ENCODE measurements at regions not wholly inside any gene's neighbourhood (a gene's known extent, or its start where the extent isn't known, plus 50 kb on each side); places are given as distances from the start of the nearest gene placed in this dataset.

- Histone ChIP-seq H3K27me3 (no peaks in the 10 kb centered on the region), H3K27ac (no peak overlapping the region), H3K4me1 (peaks cover 0 to 6% (median 0%) of the 10 kb centered on the region in 4 donors), H3K36me3 (no peaks in the 10 kb centered on the region), H3K4me3 (no peak overlapping the region), H3K9me3 (no peaks in the 10 kb centered on the region)
- TF ChIP-seq POLR2A (IDR thresholded peaks at IDR 0.05), result no peak
- TF ChIP-seq, protein P1, sequence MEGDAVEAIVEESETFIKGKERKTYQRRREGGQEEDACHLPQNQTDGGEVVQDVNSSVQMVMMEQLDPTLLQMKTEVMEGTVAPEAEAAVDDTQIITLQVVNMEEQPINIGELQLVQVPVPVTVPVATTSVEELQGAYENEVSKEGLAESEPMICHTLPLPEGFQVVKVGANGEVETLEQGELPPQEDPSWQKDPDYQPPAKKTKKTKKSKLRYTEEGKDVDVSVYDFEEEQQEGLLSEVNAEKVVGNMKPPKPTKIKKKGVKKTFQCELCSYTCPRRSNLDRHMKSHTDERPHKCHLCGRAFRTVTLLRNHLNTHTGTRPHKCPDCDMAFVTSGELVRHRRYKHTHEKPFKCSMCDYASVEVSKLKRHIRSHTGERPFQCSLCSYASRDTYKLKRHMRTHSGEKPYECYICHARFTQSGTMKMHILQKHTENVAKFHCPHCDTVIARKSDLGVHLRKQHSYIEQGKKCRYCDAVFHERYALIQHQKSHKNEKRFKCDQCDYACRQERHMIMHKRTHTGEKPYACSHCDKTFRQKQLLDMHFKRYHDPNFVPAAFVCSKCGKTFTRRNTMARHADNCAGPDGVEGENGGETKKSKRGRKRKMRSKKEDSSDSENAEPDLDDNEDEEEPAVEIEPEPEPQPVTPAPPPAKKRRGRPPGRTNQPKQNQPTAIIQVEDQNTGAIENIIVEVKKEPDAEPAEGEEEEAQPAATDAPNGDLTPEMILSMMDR (IDR thresholded peaks at IDR 0.05), result no peak
- no peak for TF ChIP-seq POLR2AphosphoS5 (IDR thresholded peaks at IDR 0.05)
- no peak for TF ChIP-seq EP300 (IDR thresholded peaks at IDR 0.05; ENCODE audit: low read depth)
- WGBS, 2 donors (ENCODE audit: low coverage in 1 of 2), result 75 to 100% methylated on average over 1 of the region's 1 CpG
- in situ Hi-C loops (cut with MboI; ENCODE audit: low pct_ligation_motif_present in 1 of 4, low pct_unique_long_range_greater_than_20kb in 1 of 4, low sequenced_read_pairs in 3 of 4) (no loop called here), intact Hi-C loops (cut with DNase I; ENCODE audit: low total_unique reads) (no loop called here)
- no peak for DNase-seq
These were observed 93.5 kb upstream of the NEBL start for GRCh38 chr10:20990604-20991003.

- intact Hi-C loops (cut with DNase I; ENCODE audit: low total_unique reads), result no loop called here
- Histone ChIP-seq H3K4me3 (no peak overlapping the region), H3K9me3 (no peaks in the 10 kb centered on the region), H3K4me1 (peaks cover 0 to 9% (median 0%) of the 10 kb centered on the region in 4 donors), H3K36me3 (no peaks in the 10 kb centered on the region), H3K27me3 (no peaks in the 10 kb centered on the region), H3K27ac (no peak overlapping the region)
- no peak for DNase-seq
- in situ Hi-C loops (cut with MboI; ENCODE audit: low pct_ligation_motif_present in 1 of 4, low pct_unique_long_range_greater_than_20kb in 1 of 4, low sequenced_read_pairs in 3 of 4), result no loop called here
- 71% methylated on average over 1 of the region's 1 CpG; no CpG with 5 or more reads in 1 of the 2 donors for WGBS, 2 donors (ENCODE audit: low coverage in 1 of 2)
- TF ChIP-seq POLR2AphosphoS5 (IDR thresholded peaks at IDR 0.05), result no peak
- TF ChIP-seq, protein P1 (IDR thresholded peaks at IDR 0.05), result no peak
- no peak for TF ChIP-seq POLR2A (IDR thresholded peaks at IDR 0.05)
- TF ChIP-seq EP300 (IDR thresholded peaks at IDR 0.05; ENCODE audit: low read depth), result no peak
These were observed 91.4 kb upstream of the NEBL start for GRCh38 chr10:20988357-20988983.

GRCh38 chr10:20986049-20986448 is 88.9 kb upstream of the NEBL start:
- in situ Hi-C loops (cut with MboI; ENCODE audit: low pct_ligation_motif_present in 1 of 4, low pct_unique_long_range_greater_than_20kb in 1 of 4, low sequenced_read_pairs in 3 of 4) (no loop called here), intact Hi-C loops (cut with DNase I; ENCODE audit: low total_unique reads) (no loop called here)
- Histone ChIP-seq H3K27ac (no peak overlapping the region), H3K4me3 (no peak overlapping the region), H3K36me3 (no peaks in the 10 kb centered on the region), H3K9me3 (no peaks in the 10 kb centered on the region), H3K4me1 (peaks cover 0 to 9% (median 0%) of the 10 kb centered on the region in 4 donors), H3K27me3 (no peaks in the 10 kb centered on the region)
- WGBS, 2 donors (ENCODE audit: low coverage in 1 of 2), result 46 to 59% methylated on average over 2 of the region's 2 CpGs
- TF ChIP-seq POLR2A (IDR thresholded peaks at IDR 0.05) (no peak), POLR2AphosphoS5 (IDR thresholded peaks at IDR 0.05) (no peak), EP300 (IDR thresholded peaks at IDR 0.05; ENCODE audit: low read depth) (no peak)
- TF ChIP-seq, protein P1 (IDR thresholded peaks at IDR 0.05), result no peak
- DNase-seq, result no peak

DNA sequence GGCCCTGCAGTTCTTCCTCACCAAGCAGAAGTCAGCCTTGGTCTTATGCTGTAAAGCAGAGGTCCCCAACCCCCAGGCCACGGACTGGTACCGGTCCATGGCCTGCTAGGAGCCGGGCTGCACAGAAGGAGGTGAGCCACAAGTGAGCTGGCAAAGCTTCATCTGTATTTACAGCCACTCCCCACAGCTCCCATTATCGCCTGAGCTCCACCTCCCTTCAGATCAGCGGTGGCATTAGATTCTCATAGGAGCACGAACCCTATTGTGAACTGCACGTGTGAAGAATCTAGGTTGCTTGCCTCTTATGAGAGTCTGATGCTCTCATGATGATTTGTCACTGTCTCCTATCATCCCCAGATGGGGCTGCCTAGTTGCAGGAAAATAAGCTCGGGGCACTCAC is 87.6 kb upstream of the NEBL start:
- Histone ChIP-seq H3K27ac (no peak overlapping the region), H3K9me3 (no peaks in the 10 kb centered on the region), H3K4me1 (peaks cover 0 to 9% (median 0%) of the 10 kb centered on the region in 4 donors), H3K4me3 (no peak overlapping the region), H3K27me3 (no peaks in the 10 kb centered on the region), H3K36me3 (no peaks in the 10 kb centered on the region)
- in situ Hi-C loops (cut with MboI; ENCODE audit: low pct_ligation_motif_present in 1 of 4, low pct_unique_long_range_greater_than_20kb in 1 of 4, low sequenced_read_pairs in 3 of 4), result no loop called here
- 61 to 74% methylated on average over 6 to 8 of the region's 8 CpGs for WGBS, 2 donors (ENCODE audit: low coverage in 1 of 2)
- DNase-seq, result no peak
- intact Hi-C loops (cut with DNase I; ENCODE audit: low total_unique reads), result no loop called here
- TF ChIP-seq POLR2A (IDR thresholded peaks at IDR 0.05) (no peak), EP300 (IDR thresholded peaks at IDR 0.05; ENCODE audit: low read depth) (no peak), POLR2AphosphoS5 (IDR thresholded peaks at IDR 0.05) (no peak)
- TF ChIP-seq, protein P1 (IDR thresholded peaks at IDR 0.05), result no peak
